Heart left ventricle (tissue), 16 donors: ENCODE measurements at regions not wholly inside any gene's neighbourhood (a gene's known extent, or its start where the extent isn't known, plus 50 kb on each side); places are given as distances from the start of the nearest gene placed in this dataset.

Source experiments
- ATAC-seq, 4 donors: fragments of 200-7000 bp; cut with Tn5 transposase; one replicate each; pipeline ENCODE4 v1.9.1; 2020 to 2022; ENCODE audit warnings: moderate library complexity in 4 of 4, mild to moderate bottlenecking in 3 of 4, moderate number of reproducible peaks in 1 of 4
- DNase-seq, 5 donors: peaks; one replicate each; pipeline ENCODE4 v3.0.0-alpha.2; 2020
- H3K27ac ChIP-seq, 12 donors: fragments of 200-600 bp; sonication (generic) in 4 of 12; one replicate each; pipeline versions ENCODE4 v1.5.0 to v1.8.0; 2016 to 2022; ENCODE audit warnings: mild to moderate bottlenecking in 2 of 12
- H3K27me3 ChIP-seq, 9 donors: fragments of 200-600 bp; sonication (generic) in 2 of 9; one replicate each; pipeline versions ENCODE4 v1.5.1 to v1.8.0; 2016 to 2022; ENCODE audit warnings: mild to moderate bottlenecking in 3 of 9
- H3K36me3 ChIP-seq, 9 donors: fragments of 200-600 bp; sonication (generic) in 2 of 9; one replicate each; pipeline versions ENCODE4 v1.5.0 to v1.8.0; 2018 to 2022; ENCODE audit warnings: mild to moderate bottlenecking in 2 of 9
- H3K4me1 ChIP-seq, 12 donors: fragments of 200-600 bp; sonication (generic) in 4 of 12; one replicate each; pipeline versions ENCODE4 v1.5.0 to v1.8.0; 2016 to 2022; ENCODE audit warnings: mild to moderate bottlenecking in 3 of 12
- H3K4me3 ChIP-seq, 12 donors: fragments of 200-600 bp; sonication (generic) in 4 of 12; one replicate each; pipeline versions ENCODE4 v1.5.0 to v1.8.0; 2017 to 2022; ENCODE audit warnings: mild to moderate bottlenecking in 9 of 12, moderate library complexity in 4 of 12
- H3K9me3 ChIP-seq, 12 donors: fragments of 200-600 bp; sonication (generic) in 4 of 12; one replicate each; pipeline versions ENCODE4 v1.5.0 to v1.8.0; 2016 to 2022; ENCODE audit warnings: mild to moderate bottlenecking in 1 of 12
- CTCF ChIP-seq, 12 donors: fragments of 200-600 bp; sonication (generic) in 4 of 12; IDR thresholded peaks; one replicate each; pipeline versions ENCODE4 v1.5.0 to v1.8.0; 2018 to 2022; ENCODE audit warnings: antibody characterized with exemption in 12 of 12, mild to moderate bottlenecking in 5 of 12
- POLR2A ChIP-seq, 2 donors: fragments of 450-650 bp; IDR thresholded peaks; one replicate each; pipeline ENCODE4 v1.6.1; 2017; ENCODE audit warnings: antibody characterized with exemption in 2 of 2, mild to moderate bottlenecking in 2 of 2, moderate library complexity in 2 of 2
- WGBS, 4 donors: extraction: QIAGEN DNeasy Blood & Tissue Kit in 2 of 4; methylation state at CpG; one replicate each; pipeline versions ENCODE4 v1.1.5 to v1.1.7; 2013 to 2018; 5-methylcytosine and 5-hydroxymethylcytosine counted together
- intact Hi-C, 10 donors: fragments of 100-400 bp; cut with DNase I; formaldehyde crosslinking; loops; one replicate each; pipeline versions ENCODE4 v1.11.1 to v1.14.2; 2022
- donor health status: ischemic (EF 13 %, LVEDD 7.1; RV severe dilation, severe dysfunction).
- donor health status: healthy with polysubstance abuse.
- donor health status: DM: no; HTN: yes; CAD: no.
- donor health status: DM: no; HTN: no; CAD: no.
- donor health status: ischemic (EF 25% LVEDD 6.9; RV normal size, moderate dysfunction).
- donor health status: ischemic (EF 25% LVEDD 5.7; RV mildly dilated, moderate dysfunction).
- donor health status: healthy.
- donor health status: DM: yes; HTN: yes; CAD: no.
- donor health status: ischemic (EF 35%, LVEDD 5.7; RV mildly dilated, moderate dysfunction).
- donor health status: nonischemic (EF 11% LVEDD 7.7; RV severe dilation, severe dysfunction).
- donor health status: DM: yes; HTN: yes; CAD: no.
- donor health status: PGD.
- donor health status: ischemic (EF 29% LVEDD 5.4; RV normal size, mild dysfunction).
- donor health status: nonischemic (EF 23%, LVEDD 6.1; RV moderate dilation, normal function).

GRCh38 chr2:234305846-234306245, 191.0 kb downstream of the ARL4C start:
- WGBS, 4 donors: 69 to 70% (median 70%) methylated on average over 4 of the region's 4 CpGs
- Histone ChIP-seq H3K9me3 (no peaks in the 10 kb centered on the region), H3K27me3 (peaks cover 0 to 15% (median 0%) of the 10 kb centered on the region in 9 donors), H3K4me1 (peaks cover 0 to 23% (median 0%) of the 10 kb centered on the region in 12 donors), H3K36me3 (no peaks in the 10 kb centered on the region), H3K4me3 (no peak overlapping the region), H3K27ac (no peak overlapping the region)
- no peak for DNase-seq
- intact Hi-C loops: no loop called here
- no peak for ATAC-seq
- TF ChIP-seq POLR2A (IDR thresholded peaks at IDR 0.05) (no peak), CTCF (IDR thresholded peaks at IDR 0.05) (no peak)

DNA sequence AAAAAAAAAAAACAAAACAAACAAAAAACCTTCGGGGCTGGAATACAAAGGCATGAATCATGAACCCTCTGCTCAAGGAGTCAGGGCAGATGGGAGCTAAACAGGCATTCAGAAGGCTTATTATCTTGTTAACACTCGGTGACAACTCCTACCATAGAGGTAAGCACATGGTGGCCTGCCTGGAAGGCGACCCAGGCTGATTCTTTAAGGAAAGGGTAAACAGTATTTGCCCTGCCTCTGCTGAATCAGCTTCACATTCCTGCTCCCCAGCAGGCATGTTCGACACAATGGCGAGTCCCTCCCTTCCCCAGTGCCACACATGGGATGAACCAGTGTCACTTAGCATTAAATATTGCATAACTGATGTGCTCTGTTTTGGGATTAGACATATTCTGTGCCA, 191.9 kb downstream of the ARL4C start:
- 40 to 45% (median 42%) methylated on average over 5 of the region's 5 CpGs for WGBS, 4 donors
- no peak for TF ChIP-seq POLR2A (IDR thresholded peaks at IDR 0.05)
- no peak for TF ChIP-seq CTCF (IDR thresholded peaks at IDR 0.05)
- Histone ChIP-seq H3K36me3 (no peaks in the 10 kb centered on the region), H3K27me3 (peaks cover 0 to 15% (median 0%) of the 10 kb centered on the region in 9 donors), H3K4me1 (peaks cover 0 to 23% (median 0%) of the 10 kb centered on the region in 12 donors), H3K9me3 (no peaks in the 10 kb centered on the region), H3K27ac (no peak overlapping the region), H3K4me3 (no peak overlapping the region)
- ATAC-seq (no peak), DNase-seq (no peak)
- intact Hi-C loops: no loop called here

DNA sequence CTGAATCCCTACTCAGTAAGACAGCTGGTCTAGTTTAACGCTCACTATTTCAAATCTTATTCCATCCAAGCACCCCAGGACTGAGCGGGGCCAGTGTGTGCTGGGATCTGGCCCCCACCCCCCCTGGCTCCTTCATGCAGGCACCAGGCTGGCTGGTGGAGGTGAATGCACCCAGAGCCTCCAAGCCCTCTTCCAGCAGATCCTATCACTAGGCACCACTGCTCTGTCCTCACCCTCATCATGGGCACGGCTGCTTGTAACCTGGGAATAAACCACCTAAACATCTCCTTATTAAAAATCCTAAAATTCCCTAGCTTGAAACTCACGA, 194.3 kb downstream of the ARL4C start:
- Histone ChIP-seq H3K9me3 (no peaks in the 10 kb centered on the region), H3K27me3 (peaks cover 0 to 15% (median 0%) of the 10 kb centered on the region in 9 donors), H3K4me3 (no peak overlapping the region), H3K4me1 (peaks cover 0 to 4% (median 0%) of the 10 kb centered on the region in 12 donors), H3K27ac (no peak overlapping the region), H3K36me3 (no peaks in the 10 kb centered on the region)
- DNase-seq (no peak), ATAC-seq (no peak)
- intact Hi-C loops: no loop called here
- WGBS, 4 donors: 76 to 93% (median 87%) methylated on average over 4 of the region's 4 CpGs
- TF ChIP-seq CTCF (IDR thresholded peaks at IDR 0.05) (no peak), POLR2A (IDR thresholded peaks at IDR 0.05) (no peak)

- DNase-seq: no peak
- Histone ChIP-seq H3K27me3 (peaks cover 0 to 15% (median 0%) of the 10 kb centered on the region in 9 donors), H3K27ac (no peak overlapping the region), H3K4me1 (no peaks in the 10 kb centered on the region), H3K9me3 (no peaks in the 10 kb centered on the region), H3K4me3 (no peak overlapping the region), H3K36me3 (no peaks in the 10 kb centered on the region)
- TF ChIP-seq POLR2A (IDR thresholded peaks at IDR 0.05): no peak
- no peak for TF ChIP-seq CTCF (IDR thresholded peaks at IDR 0.05)
- no peak for ATAC-seq
- 70 to 77% (median 76%) methylated on average over 18 of the region's 18 CpGs for WGBS, 4 donors
- intact Hi-C loops: no loop called here
Measured at GRCh38 chr2:234300932-234301823, 195.7 kb downstream of the ARL4C start.
